UCSD-AML1 (cell line): ENCODE measurements at regions not wholly inside any gene's neighbourhood (a gene's known extent, or its start where the extent isn't known, plus 50 kb on each side); places are given as distances from the start of the nearest gene placed in this dataset.
"Not testable (repeated sequence)": the region's sequence is repeated elsewhere in the genome, so short reads cannot be mapped to it uniquely, and the experiment has no call there.

Experiments
- DNase-seq: peaks from one replicate; lab custom pipeline; 2025; ENCODE audit not compliant: unreplicated experiment; lab: John Stamatoyannopoulos, UW

DNA sequence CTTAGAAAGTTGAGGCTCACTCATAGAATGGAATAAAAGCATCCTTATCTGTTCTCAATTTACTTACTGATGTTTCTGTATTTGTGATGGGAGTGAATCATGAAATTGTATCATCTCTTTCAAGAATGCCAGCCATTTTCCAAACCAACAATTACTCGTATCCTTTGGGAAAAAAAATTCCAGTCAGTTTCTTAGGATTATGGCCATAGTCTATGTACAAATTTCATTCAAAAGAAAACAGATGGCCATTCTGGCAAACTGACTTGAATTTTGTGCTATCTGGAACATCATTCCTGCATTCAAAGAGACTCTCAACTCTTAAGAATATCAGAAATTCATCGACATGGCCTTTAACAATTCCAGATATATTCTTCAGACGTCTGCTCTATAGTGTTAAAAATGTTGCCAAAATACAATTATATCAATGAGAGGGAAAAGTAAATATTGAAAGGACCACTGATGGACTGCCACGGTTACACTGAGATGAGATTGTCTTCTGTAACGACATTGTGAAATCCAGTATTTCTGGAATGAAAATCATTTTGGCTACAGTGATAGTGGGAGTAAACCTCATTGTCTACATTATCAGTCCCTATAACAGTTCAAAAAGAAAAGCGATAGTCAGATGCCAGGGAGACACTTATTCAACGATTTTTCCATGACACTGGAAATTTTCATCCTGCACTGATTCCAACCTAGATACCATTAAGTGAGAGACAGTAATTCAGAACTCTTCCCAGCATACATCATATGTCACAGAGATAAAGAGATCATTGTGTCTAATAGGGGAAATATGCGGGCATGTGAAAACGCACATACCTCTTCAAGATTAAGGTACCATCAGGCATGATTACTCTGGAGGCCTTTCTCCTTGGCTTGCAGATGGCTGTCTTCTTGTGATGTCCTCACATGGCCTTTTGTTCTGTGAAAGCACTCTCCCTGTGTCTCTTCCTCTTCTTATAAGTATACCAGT is 953.8 kb upstream of the ALCAM start:
- no peak for DNase-seq

DNA sequence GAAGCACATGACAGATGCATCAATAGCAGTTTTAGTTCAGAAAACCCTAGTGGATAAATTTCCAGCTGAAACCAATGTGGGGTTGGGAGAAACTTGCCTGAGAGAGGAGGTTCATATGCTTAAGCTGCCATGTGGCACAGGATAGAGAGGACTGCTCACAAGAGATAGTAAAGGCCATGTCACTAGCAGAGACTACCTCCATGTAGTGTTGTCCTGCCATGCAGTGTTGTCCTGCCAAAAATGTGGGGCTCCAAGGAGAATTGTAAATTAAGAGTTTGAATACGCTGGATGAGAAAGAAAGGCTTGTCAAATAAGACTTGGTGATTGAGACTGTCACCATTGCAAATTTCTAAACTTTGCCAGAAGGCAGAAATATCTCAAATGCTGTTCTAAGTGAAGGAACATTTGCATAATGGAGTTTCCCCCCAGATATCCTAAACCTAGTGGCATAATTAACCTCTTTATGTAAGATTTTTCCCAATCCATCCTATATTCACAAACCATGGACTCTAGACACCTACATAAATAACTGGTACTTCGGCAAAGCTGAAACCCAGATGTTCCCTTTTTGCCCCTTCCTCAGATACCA is 938.3 kb upstream of the ALCAM start:
- DNase-seq = no peak

DNA sequence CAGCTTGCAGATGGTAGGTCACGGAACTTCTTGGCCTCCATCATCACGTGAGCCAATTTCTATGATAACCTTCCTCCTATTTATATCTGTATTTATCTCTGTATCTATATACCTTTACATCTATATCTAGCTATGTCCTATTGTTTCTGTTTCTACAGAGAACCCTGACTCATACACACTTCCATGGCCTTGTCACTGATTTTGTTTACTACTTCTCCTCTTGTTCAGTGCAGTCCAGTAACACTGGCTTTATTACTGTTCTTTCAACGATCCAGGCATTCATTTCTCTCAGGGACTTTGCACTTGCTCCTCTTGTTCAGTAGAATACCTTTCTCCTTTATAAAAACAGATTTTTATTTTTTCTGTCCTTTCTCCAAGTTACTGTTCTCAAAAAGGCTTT is 937.0 kb upstream of the ALCAM start:
- no peak for DNase-seq

DNA sequence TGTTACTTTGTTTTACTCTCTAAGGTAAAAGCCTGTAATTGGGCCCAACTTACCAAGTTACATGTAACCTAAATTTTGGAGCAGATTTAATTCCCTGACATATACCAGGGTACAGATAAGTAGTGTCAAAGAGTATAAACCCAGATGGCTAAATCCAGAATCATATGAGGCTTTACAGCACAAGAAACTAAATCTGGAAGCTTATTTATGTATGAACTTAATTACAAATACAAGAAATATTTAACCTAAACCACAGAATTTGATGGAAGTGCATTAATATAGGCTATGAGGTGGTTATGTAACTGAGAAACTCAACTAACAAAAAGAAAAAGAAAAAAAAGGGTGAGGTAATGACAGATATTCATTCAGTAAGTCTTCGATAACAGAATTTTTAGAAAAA is 930.2 kb upstream of the ALCAM start:
- no peak for DNase-seq

DNA sequence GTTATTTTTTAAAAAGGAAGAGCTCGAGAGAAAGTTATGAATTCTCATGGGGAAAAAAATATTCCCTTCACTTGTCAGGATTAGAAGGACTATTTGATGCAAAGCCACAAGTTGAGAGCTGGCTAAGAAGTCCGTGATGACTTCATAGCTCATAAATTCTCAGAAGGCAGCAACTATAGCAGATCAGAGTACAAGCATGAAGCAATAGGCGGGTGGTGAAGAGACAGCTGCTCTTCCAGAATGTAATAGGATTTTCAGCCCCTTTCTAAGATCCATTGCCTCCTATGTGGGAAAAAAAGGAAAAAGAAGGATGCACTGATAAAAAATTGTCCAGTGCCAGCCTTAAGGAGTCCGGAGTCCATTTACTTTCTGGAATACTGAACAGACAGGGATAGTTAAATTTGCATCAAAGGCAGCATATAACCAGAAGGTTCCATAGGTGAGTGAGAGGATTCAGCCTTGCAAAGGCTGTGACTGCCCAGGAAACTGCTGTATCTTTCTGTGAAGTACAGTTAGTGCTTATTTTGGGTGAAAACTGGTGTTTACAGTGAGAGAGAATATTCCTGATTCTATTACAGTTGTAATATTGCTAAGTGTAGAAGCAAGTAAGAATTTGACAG is 929.5 kb upstream of the ALCAM start:
- no peak for DNase-seq

DNA sequence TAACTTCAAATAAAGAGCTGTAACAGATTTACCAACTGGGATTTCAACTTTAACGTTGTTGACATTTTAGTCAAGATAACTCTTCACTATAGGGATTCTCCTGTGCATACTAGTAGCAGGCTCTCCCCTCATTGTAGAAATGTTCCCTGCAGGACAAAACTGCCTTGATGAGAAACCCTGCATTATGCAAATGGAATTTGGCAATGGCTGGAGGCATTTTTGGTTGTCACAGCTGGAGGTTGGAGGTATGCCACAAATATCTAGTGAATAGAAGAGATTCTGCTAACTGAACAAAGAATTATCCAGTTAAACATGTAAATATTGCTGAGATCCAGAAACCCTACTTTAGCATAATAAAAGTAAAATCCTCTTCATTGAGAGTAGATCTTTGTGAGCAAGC is 928.8 kb upstream of the ALCAM start:
- no peak for DNase-seq

DNA sequence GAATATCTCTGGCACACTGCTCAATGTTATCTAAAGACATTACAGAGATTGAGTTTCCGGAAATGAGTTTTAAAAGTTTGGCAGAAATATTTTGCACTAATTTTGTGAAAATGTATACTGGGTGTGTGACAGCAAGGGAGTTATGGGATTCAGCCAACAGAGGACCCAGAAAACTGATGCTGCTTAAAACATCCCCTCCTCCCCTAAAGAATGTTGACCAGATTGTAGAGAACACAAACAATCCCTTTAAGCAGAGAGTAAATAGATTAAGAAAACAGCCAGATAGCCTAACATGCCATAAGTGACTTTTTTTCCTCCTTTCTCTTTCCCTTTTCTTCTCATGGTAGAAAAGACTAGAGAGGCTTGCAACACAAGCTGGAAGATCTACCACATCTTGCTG is 928.0 kb upstream of the ALCAM start:
- no peak for DNase-seq

DNA sequence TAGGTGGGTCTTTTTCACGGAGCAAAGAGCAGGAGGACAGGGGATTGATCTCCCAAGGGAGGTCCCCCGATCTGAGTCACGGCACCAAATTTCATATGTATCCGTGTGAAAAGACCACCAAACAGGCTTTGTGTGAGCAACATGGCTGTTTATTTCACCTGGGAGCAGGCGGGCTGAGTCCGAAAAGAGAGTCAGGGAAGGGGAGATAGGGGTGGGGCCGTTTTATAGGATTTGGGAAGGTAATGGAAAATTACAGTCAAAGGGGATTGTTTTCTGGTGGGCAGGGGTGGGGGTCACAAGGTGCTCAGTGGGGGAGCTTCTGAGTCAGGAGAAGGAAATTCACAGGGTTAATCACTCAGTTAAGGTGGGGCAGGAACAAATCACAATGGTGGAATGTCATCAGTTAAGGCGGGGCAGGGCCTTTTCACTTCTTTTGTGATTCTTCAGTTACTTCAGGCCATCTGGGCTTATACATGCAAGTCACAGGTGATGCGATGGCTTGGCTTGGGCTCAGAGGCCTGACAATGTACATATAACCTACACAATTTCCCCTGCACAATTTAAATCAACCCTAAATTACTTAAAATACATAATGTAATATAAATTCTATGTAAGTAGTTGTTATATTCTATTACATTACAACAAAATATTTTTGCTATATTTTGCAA is 921.3 kb upstream of the ALCAM start:
- not testable (repeated sequence) for DNase-seq

DNA sequence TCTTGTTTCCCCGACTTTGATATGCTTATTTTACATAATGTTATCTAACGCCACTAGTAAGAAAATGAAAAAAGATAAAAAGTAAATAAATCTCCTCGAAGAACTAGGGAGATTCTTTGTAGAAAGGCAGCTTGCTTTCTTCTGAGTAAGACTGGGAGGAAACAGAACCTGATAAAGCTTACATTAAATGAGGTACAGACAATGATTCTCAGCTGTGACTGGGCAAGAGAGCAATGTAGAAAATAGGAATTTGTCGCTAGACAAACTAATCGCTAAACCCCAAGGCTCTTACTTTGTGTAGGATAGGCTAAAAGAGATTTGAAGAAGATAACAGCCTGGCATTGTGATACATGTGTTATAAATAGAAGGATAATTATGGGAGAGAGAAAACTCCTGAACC is 919.0 kb upstream of the ALCAM start:
- DNase-seq = no peak

DNA sequence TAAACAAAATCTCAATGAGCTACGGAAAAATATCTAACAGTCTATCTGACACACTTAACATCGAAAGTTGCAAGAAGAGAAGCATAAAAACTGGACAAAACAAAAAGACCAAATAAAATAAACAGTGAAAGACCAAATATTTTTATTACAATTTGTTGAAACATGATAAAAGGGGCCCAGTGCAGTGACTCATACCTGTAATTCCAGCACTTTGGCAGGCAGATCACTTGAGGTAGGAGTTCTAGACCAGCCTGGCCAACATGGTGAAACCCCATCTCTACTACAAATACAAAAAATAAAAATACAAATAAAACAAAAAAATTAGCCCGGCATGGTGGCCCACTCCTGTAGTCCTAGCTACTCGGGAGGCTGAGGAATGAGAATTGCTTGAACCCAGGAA is 914.0 kb upstream of the ALCAM start:
- DNase-seq = no peak

DNA sequence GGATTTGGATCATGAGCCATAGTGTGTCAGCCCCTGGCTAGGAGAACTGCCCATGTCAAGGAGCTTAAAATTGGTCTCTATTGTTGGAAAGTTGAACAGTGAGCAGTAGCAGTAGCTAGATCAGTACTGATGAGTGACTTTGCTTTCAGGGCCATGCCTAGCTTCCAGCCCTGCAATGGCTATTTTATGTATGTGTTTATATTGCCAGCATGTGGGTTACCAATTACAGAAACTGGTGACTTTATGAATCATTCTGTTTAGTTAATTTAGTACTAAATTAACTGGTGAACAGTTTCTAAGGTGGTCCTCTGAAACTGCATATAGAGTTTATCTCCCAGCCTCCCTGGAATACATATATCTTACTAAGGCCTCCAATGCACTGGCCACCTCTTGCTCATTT is 908.1 kb upstream of the ALCAM start:
- DNase-seq = no peak

DNA sequence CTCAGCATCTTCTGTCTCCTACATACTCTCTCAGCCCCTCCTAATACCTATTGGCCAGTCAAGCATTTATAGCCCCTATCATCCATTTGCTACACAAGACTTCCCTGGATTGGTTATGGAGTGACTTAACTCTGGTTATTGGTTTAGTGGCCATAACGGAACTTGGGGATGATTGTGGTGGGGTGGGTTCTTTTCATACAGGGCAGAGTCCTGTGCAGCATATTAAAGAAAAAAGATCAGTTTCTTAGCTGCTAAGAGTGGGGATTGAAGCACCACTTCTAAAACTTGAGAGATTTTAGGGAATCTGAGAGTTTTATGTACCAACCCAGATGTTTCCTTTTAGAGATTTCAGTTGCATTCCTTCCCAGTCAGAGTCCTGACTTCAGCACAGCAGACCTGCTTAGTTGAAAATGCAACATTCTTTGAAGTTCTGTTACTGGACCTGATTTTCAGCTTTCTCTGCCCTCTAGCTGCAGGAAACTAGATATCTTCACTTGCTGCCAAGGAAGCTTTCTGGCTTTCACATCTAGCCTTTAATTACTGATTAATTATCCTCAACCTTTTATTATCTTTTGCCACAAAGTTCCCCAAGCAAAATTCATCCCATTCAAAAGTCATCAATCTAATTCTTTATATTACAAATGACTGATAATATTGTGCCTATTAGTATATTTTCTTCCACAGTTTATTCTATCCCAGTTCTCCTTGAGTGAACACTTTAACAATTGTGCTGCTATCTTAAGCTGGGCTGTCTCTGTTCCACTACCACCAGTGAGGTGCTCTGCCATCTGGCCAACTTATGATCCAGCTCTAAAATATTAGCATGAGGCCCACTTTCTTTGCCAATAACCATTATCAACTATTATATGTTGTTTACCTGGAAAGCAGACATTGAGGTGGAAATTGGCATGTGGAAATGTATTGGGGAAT is 906.0 kb upstream of the ALCAM start:
- DNase-seq = no peak

DNA sequence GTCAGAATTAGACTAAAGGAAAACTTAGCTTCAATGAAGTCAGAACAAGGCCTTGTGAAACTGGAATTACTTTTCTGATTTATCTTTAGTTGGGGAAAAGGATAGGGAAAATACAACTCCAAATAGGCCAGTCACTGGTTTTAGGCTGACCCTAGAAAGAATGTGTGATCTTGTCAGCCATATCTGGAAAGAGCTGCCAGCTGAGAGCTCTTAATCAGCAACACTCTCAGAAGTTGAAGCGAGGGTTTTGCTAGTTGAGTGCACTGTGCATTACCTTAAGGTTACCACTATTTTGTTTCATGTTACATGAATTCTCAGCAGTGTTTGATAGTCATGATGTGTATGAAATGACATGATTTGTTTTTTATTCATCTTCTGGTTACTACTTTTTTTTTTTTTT is 905.3 kb upstream of the ALCAM start:
- no peak for DNase-seq

DNA sequence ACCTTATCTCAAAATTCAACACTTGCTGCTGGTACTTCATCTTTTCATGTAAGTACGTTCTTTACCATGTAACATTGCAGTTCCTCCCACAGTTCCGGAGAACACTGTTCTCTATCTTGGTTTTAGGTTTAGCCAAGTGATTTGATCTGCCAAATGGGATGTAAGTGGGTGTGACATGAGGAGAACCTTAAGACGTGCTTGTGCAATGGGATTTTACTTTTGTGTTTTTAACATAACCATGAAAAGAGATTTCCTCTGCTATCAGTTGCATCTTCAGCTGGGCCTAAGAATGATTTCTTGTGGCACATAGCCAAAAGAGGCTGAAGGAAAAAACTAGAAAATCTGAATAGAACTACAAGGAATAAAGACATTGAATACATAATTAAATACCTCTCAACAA is 894.5 kb upstream of the ALCAM start:
- no peak for DNase-seq

DNA sequence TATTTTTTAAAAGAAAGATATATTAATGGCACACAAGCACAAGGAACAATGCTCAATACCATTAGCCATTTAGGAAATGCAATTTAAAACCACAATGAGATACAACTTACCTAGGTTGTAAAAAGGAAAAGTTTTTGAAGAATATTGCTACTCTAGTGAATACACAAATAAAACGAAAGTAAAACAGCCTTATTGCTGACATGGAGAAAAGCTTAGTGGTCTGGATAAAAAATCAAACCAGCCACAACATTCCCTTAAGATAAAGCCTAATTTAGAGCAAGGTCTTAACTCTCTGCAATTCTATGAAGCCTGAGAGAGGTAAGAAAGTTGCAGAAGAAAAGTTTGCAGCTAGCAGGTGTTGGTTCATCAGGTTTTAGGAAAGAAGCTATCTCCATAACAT is 892.7 kb upstream of the ALCAM start:
- no peak for DNase-seq

DNA sequence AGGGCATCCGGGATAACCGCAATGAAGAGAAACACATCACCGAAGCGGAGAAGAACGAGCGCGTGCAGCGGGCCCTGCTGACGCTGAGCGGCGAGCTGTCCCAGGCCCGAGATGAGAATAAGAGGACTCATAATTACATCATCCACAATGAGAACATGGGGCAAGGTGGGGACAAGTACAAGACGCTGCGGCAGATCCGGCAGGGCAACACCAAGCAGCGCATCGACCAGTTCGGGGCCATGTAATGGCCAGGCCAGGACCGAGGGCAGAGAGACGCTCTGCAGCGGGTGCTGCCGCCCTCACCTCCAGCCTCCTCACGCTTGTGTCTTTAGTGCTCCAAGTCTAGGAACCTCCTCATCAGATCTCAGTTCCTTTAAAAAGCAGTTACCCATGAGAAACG is 863.7 kb upstream of the ALCAM start:
- DNase-seq = no peak

DNA sequence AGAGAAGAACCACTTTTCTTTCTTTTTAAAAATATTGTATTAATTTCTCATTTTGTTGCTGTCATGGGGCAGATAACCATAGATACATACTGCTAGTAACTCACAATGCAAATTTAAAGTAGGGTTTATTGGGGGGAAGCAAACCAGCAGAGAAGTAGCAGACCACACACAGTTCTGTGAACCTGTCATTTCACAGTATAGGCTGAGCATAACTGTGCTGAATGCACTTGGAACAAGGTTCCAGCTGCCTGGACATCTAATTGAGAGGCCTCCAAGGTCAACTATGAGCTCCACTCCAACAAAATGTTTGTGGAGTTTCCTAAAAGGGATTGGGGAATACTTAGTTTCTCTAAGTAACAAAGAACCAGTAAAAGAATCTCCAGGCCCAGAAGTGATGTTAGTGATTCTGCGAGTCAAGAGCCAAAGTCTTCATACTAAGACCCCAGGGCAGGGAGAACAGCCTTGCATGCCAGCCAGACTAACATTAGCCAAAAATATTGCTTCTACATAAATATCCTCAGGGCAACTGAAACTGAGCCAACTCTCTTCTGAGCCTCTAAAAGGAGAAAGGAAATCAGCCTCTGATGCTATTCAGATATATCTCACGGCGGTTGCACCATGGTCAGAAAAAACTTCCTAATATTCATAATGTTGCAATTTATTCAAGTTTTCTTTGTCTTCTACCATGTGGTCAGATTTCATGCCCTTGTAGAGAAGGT is 856.4 kb upstream of the ALCAM start:
- no peak for DNase-seq

DNA sequence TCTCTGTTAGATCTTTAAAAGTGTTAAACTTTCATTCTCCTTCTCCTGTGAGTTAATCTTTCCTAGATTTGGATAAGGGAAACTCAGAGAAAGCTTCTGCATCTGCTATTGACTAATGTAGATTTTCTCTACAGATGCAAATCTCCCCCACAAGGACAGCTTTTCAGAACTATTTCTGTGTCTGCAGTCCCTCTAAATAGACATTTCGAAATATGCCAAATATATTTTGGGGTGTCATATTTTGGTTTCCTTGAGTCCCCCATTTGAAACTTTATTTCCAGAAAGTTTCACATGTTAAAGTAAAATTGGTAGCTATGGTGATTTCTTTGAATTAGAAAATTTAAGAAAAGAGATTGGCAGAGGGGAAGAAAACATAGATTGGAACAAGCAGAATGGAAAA is 852.3 kb upstream of the ALCAM start:
- no peak for DNase-seq

DNA sequence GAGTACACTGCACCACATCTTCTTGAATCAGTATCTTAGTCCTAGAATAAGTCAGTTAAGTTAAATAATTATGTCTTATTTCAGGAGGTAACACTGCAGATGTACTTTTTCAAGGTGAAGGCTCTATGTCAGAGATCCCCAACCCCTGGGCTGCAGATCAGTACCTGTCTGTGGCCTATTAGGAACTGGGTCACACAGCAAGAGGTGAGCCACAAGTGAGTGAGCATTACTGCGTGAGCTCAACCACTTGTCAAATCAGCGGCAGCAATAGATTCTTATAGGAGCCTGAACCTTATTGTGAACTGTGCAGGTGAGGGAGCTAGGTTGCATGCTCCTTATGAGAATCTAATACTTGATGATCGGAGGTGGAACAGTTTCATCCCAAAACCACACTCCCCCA is 851.9 kb upstream of the ALCAM start:
- DNase-seq = no peak

DNA sequence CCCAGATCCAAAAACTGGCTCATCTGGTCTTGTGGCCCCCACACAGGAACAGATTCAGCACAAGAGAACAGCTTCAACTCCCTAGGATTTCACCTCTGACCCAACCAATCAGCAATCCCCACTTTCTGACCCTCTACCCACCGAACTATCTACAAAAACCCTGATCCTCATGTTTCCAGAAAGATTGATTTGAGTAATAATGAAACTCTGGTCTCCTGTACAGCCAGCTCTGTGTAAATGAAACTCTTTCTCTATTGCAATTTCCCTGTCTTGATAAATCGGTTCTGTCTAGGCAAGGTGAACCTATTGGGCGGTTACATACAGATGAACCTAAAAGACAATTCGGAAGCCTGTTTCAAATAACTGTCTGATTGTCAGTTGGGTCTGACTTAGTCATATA is 847.6 kb upstream of the ALCAM start:
- DNase-seq = no peak
